Endothelial cell of umbilical vein (primary cell): ENCODE measurements at regions not wholly inside any gene's neighbourhood (a gene's known extent, or its start where the extent isn't known, plus 50 kb on each side); places are given as distances from the start of the nearest gene placed in this dataset.

ENCODE experiments used
- BruUV-seq: library from RNA; stranded (reverse); fragments of 400-500 nt; replicated peaks from 2 replicates; lab custom pipeline; 2021; lab: Mats Ljungman, UMichigan
- CTCF ChIA-PET: fragments of 300-600, 350-600 bp; sonication (Branson Sonifier 250); formaldehyde crosslinking; loops from one replicate; lab custom pipeline; 2021; ENCODE audit warnings: antibody characterized with exemption, inconsistent platforms; lab: Charles Lee
- POLR2A ChIA-PET: fragments of 300-600, 350-600 bp; sonication (Branson Sonifier 250); formaldehyde crosslinking; loops from one replicate; lab custom pipeline; 2021; ENCODE audit warnings: antibody characterized with exemption, inconsistent platforms; lab: Charles Lee
- DNase-seq: peaks from one replicate; pipeline ENCODE4 v3.0.0-alpha.2; 2011; ENCODE audit warnings: low read depth, low spot score
- FAIRE-seq: peaks from 2 replicates; lab custom pipeline; 2011; peaks lifted over from hg19 to GRCh38; lab: Jason Lieb, UNC
- H2AFZ ChIP-seq: 2 replicates; pipeline ENCODE4 v1.6.0; 2012; ENCODE audit warnings: low read depth, low read length, control low read depth, inconsistent platforms
- H3K27ac ChIP-seq: 2 replicates; pipeline ENCODE4 v1.5.1; 2011; ENCODE audit warnings: low read depth, mild to moderate bottlenecking, control low read depth, low read length, moderate library complexity; ENCODE audit not compliant: insufficient read depth
- H3K27me3 ChIP-seq, 2 experiments: 2 replicates each; pipeline versions ENCODE4 v1.6.0 to v1.6.1; 2011; ENCODE audit warnings: low read length in 2 of 2, mixed read lengths in 1 of 2; ENCODE audit not compliant: control insufficient read depth in 2 of 2, insufficient read depth in 2 of 2
- H3K36me3 ChIP-seq, 2 experiments: 2 replicates in 1 of 2; 3 replicates in 1 of 2; pipeline ENCODE4 v1.5.1; 2011; ENCODE audit warnings: low read length in 2 of 2, mild to moderate bottlenecking in 1 of 2, moderate library complexity in 1 of 2; ENCODE audit not compliant: control insufficient read depth in 2 of 2, insufficient read depth in 2 of 2; ENCODE audit errors: extremely low read depth in 1 of 2
- H3K4me1 ChIP-seq: 3 replicates; pipeline ENCODE4 v1.5.1; 2011; ENCODE audit warnings: mild to moderate bottlenecking, low read length; ENCODE audit not compliant: control insufficient read depth, insufficient read depth; ENCODE audit errors: extremely low read depth
- H3K4me2 ChIP-seq: 2 replicates; pipeline ENCODE4 v1.6.1; 2011; ENCODE audit warnings: low read length, control low read depth, mixed read lengths; ENCODE audit not compliant: insufficient read depth
- H3K4me3 ChIP-seq, 3 experiments: fragments of 200-600 bp in 1 of 3; sonication (generic), shearing (Covaris generic) in 1 of 3; replicated peaks in 1 of 3; 2 replicates each; pipeline ENCODE4 v1.5.1; 2011 to 2016; ENCODE audit warnings: control low read depth in 3 of 3, low read length in 3 of 3, mild to moderate bottlenecking in 2 of 3, inconsistent platforms in 1 of 3, low read depth in 1 of 3, moderate library complexity in 1 of 3; ENCODE audit not compliant: insufficient read depth in 1 of 3
- H3K79me2 ChIP-seq: 2 replicates; pipeline ENCODE4 v1.6.0; 2012; ENCODE audit warnings: low read length, inconsistent platforms; ENCODE audit not compliant: control insufficient read depth, insufficient read depth
- H3K9ac ChIP-seq: replicated peaks from 2 replicates; pipeline ENCODE3; 2011; ENCODE audit warnings: low read length, control low read depth; ENCODE audit not compliant: insufficient read depth; ENCODE audit errors: extremely low read depth
- H3K9me1 ChIP-seq: replicated peaks from 3 replicates; pipeline ENCODE4 v1.6.0; 2011; ENCODE audit warnings: mild to moderate bottlenecking, low read length; ENCODE audit not compliant: control insufficient read depth, insufficient read depth; ENCODE audit errors: extremely low read depth
- H3K9me3 ChIP-seq: replicated peaks from 2 replicates; pipeline ENCODE4 v1.5.1; 2012; ENCODE audit warnings: low read length, inconsistent platforms; ENCODE audit not compliant: control insufficient read depth, insufficient read depth
- H4K20me1 ChIP-seq: replicated peaks from 2 replicates; pipeline ENCODE3; 2011; ENCODE audit warnings: mild to moderate bottlenecking, low read length; ENCODE audit not compliant: control insufficient read depth, insufficient read depth; ENCODE audit errors: extremely low read depth
- GATA2 ChIP-seq: IDR thresholded peaks from 2 replicates; pipeline ENCODE4 v1.7.0; 2011; ENCODE audit warnings: low read depth, mild to moderate bottlenecking, moderate library complexity, mixed read lengths, low read length; ENCODE audit not compliant: insufficient read length, insufficient read depth
- JUN ChIP-seq: IDR thresholded peaks from 2 replicates; pipeline ENCODE4 v1.6.1; 2011; ENCODE audit warnings: borderline replicate concordance, low read depth; ENCODE audit not compliant: insufficient read length, insufficient read depth
- POLR2A ChIP-seq: IDR thresholded peaks from 2 replicates; pipeline ENCODE4 v1.6.1; 2012; ENCODE audit warnings: low read depth, mild to moderate bottlenecking, control low read depth, low read length
- POLR2AphosphoS5 ChIP-seq: IDR thresholded peaks from 2 replicates; pipeline ENCODE4 v1.6.1; 2012; ENCODE audit warnings: low read depth, mild to moderate bottlenecking, control low read depth, low read length, moderate library complexity; ENCODE audit not compliant: insufficient read depth
- dilution Hi-C: fragments of 300-500 bp; cut with MboI; formaldehyde crosslinking; loops from one replicate; pipeline ENCODE4 v1.15.0; 2019; ENCODE audit warnings: low sequenced_read_pairs; ENCODE audit not compliant: extremely low pct_ligation_motif_present
- intact Hi-C: fragments of 100-400 bp; cut with micrococcal nuclease; formaldehyde crosslinking; loops from one replicate; pipeline ENCODE4 v1.10.0; 2022
- TF ChIP-seq, protein P1 (sequence below), 2 donors: IDR thresholded peaks; 1 replicate in 1 of 2; 2 replicates in 1 of 2; pipeline ENCODE4 v1.5.1; 2011; ENCODE audit warnings: low read length in 2 of 2, mild to moderate bottlenecking in 2 of 2, moderate library complexity in 2 of 2, control low read depth in 1 of 2, inconsistent platforms in 1 of 2, low read depth in 1 of 2; ENCODE audit not compliant: insufficient read depth in 1 of 2; ENCODE audit errors: extremely low read depth in 1 of 2
- TF ChIP-seq, protein P2 (sequence below): IDR thresholded peaks from 2 replicates; pipeline ENCODE4 v1.6.1; 2011; ENCODE audit not compliant: insufficient read depth, insufficient read length

DNA sequence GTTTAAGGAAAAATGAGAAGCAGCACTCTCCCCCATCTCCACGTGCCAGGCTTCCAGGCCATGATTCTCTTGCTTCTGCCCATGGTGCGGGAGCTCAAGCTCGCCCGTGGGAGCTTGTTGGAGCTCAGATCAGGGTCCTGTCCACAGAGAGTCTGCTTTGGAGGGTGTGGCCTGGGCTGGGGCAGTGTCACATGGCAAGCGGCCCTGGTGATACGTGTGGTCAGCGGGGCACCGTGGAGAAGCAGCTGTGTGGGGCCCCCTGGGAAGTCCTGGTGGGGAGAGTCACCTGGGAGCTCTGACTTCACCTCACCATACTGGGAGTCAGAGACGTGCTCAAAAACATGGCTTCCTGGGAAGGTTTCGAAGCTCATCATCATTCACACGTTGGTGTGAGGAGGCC, 275.3 kb downstream of the GADD45G start:
- H4K20me1 ChIP-seq, result no peaks in the 10 kb centered on the region
- no peaks in the 10 kb centered on the region for H3K9me1 ChIP-seq
- H3K27me3 ChIP-seq, result no peaks in the 10 kb centered on the region
- no peaks in the 10 kb centered on the region for H3K79me2 ChIP-seq
- H3K36me3 ChIP-seq, result no peaks in the 10 kb centered on the region
- DNase-seq, result no peak
- dilution Hi-C loops, result no loop called here
- POLR2A ChIA-PET, result no interaction called here
- H2AFZ ChIP-seq, result no peak overlapping the region
- no peak overlapping the region for H3K4me2 ChIP-seq
- no peak overlapping the region for H3K9ac ChIP-seq
- FAIRE-seq, result no peak
- CTCF ChIA-PET, result no interaction called here
- H3K4me1 ChIP-seq, result no peaks in the 10 kb centered on the region
- intact Hi-C loops, result no loop called here
- no peak overlapping the region for H3K27ac ChIP-seq
- TF ChIP-seq, protein P1, sequence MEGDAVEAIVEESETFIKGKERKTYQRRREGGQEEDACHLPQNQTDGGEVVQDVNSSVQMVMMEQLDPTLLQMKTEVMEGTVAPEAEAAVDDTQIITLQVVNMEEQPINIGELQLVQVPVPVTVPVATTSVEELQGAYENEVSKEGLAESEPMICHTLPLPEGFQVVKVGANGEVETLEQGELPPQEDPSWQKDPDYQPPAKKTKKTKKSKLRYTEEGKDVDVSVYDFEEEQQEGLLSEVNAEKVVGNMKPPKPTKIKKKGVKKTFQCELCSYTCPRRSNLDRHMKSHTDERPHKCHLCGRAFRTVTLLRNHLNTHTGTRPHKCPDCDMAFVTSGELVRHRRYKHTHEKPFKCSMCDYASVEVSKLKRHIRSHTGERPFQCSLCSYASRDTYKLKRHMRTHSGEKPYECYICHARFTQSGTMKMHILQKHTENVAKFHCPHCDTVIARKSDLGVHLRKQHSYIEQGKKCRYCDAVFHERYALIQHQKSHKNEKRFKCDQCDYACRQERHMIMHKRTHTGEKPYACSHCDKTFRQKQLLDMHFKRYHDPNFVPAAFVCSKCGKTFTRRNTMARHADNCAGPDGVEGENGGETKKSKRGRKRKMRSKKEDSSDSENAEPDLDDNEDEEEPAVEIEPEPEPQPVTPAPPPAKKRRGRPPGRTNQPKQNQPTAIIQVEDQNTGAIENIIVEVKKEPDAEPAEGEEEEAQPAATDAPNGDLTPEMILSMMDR (IDR thresholded peaks at IDR 0.05; ENCODE audit: extremely low read depth in 1 of 2, insufficient read depth in 1 of 2, low read depth in 1 of 2, low read length in 2 of 2), result no peak
- TF ChIP-seq GATA2, result no peak
- TF ChIP-seq POLR2AphosphoS5, result no peak
- TF ChIP-seq, protein P2, sequence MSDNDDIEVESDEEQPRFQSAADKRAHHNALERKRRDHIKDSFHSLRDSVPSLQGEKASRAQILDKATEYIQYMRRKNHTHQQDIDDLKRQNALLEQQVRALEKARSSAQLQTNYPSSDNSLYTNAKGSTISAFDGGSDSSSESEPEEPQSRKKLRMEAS, result no peak
- no TSS peak for BruUV-seq
- H3K9me3 ChIP-seq, result no peaks in the 10 kb centered on the region
- H3K4me3 ChIP-seq, result no peak overlapping the region

DNA sequence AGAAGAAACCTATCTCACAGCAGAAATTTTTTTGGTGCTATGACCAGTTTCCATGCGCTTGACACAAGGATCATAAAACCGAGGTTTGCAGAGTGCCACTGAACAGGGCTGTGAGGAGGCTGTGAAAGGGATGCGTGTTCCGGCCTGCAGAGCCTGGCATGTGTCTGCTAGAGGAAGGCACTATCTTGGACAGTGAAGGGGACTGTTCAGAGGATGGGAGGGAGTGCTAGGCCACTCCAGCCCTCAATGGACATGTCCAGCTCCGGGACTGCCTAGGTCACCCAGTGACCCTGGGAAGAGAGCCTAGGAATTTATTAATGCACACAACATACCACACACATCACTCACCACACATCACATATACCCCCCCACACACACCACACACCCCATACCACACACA, 275.9 kb downstream of the GADD45G start:
- DNase-seq, result no peak
- Histone ChIP-seq H2AFZ (no peak overlapping the region), H3K4me3 (no peak overlapping the region), H3K9ac (no peak overlapping the region), H3K4me2 (no peak overlapping the region), H3K27ac (no peak overlapping the region), H4K20me1 (no peaks in the 10 kb centered on the region), H3K4me1 (no peaks in the 10 kb centered on the region), H3K79me2 (no peaks in the 10 kb centered on the region), H3K9me3 (no peaks in the 10 kb centered on the region), H3K27me3 (no peaks in the 10 kb centered on the region), H3K9me1 (no peaks in the 10 kb centered on the region), H3K36me3 (no peaks in the 10 kb centered on the region)
- no peak for FAIRE-seq
- POLR2A ChIA-PET, result no interaction called here
- intact Hi-C loops (no loop called here), dilution Hi-C loops (no loop called here)
- BruUV-seq, result no TSS peak
- TF ChIP-seq, protein P2, result no peak
- TF ChIP-seq GATA2 (no peak), JUN (no peak), POLR2A (no peak)
- TF ChIP-seq, protein P1 (IDR thresholded peaks at IDR 0.05; ENCODE audit: extremely low read depth in 1 of 2, insufficient read depth in 1 of 2, low read depth in 1 of 2, low read length in 2 of 2), result no peak
- CTCF ChIA-PET, result no interaction called here
